H1 (cell line): ENCODE measurements at regions not wholly inside any gene's neighbourhood (a gene's known extent, or its start where the extent isn't known, plus 50 kb on each side); places are given as distances from the start of the nearest gene placed in this dataset.

Experiments used
- SP1 ChIP-seq: IDR thresholded peaks from 2 replicates; pipeline ENCODE4 v1.6.1; 2011; ENCODE audit warnings: low read depth, low read length
- SUZ12 ChIP-seq: fragments of 200-600 bp; sonication (generic); IDR thresholded peaks from 2 replicates; pipeline ENCODE4 v1.6.1; 2012; ENCODE audit warnings: mild to moderate bottlenecking, inconsistent platforms, low read length, moderate library complexity, mixed read lengths

- no peak for TF ChIP-seq SP1
- no peak for TF ChIP-seq SUZ12
Measured at GRCh38 chr10:120067427-120067826, 174.9 kb downstream of the SEC23IP start (continued).
